HepG2 (cell line): ENCODE measurements at regions not wholly inside any gene's neighbourhood (a gene's known extent, or its start where the extent isn't known, plus 50 kb on each side); places are given as distances from the start of the nearest gene placed in this dataset.

ENCODE experiments used
- KLF6 ChIP-seq: IDR thresholded peaks from 2 replicates; pipeline ENCODE4 v1.8.0; 2016; ENCODE audit warnings: missing biosample characterization, missing genetic modification reagents
- MXI1 ChIP-seq: IDR thresholded peaks from 3 replicates; pipeline ENCODE4 v1.6.1; 2012; ENCODE audit warnings: low read depth, low read length, inconsistent platforms, borderline replicate concordance
- PAXIP1 ChIP-seq: sonication (generic); formaldehyde crosslinking; conservative IDR thresholded peaks from 2 replicates; pipeline ENCODE4 v1.4.0; 2020; ENCODE audit warnings: mild to moderate bottlenecking, missing genetic modification reagents, moderate library complexity
- RERE ChIP-seq: IDR thresholded peaks from 2 replicates; pipeline ENCODE4 v1.6.1; 2016; ENCODE audit warnings: low read depth, missing genetic modification reagents, missing compliant biosample characterization
- ZKSCAN1 ChIP-seq: fragments of 150-350 bp; IDR thresholded peaks from 2 replicates; pipeline ENCODE4 v1.6.1; 2014; ENCODE audit warnings: low read length
- ZNF782 ChIP-seq: sonication (generic); formaldehyde crosslinking; IDR thresholded peaks from 2 replicates; pipeline ENCODE4 v1.4.0; 2020; ENCODE audit warnings: missing genetic modification reagents, mild to moderate bottlenecking, borderline replicate concordance

- TF ChIP-seq RERE (CRISPR knock-in tag) (no peak), MXI1 (no peak), PAXIP1 (CRISPR knock-in tag) (no peak), ZKSCAN1 (no peak), KLF6 (no peak), ZNF782 (CRISPR knock-in tag) (no peak)
These were observed 475.2 kb upstream of the PPP2R3A start (continued) for GRCh38 chr3:135490219-135490915.
